MM.1S (cell line): ENCODE measurements at regions not wholly inside any gene's neighbourhood (a gene's known extent, or its start where the extent isn't known, plus 50 kb on each side); places are given as distances from the start of the nearest gene placed in this dataset.

Experiments
- DNase-seq: peaks from one replicate; pipeline ENCODE4 v3.0.0-alpha.2; 2015
- H2AFZ ChIP-seq: fragments of 300-600 bp; sonication (generic); 2 replicates; pipeline ENCODE4 v1.6.0; 2016; ENCODE audit warnings: antibody characterized with exemption, low read length
- H3F3A ChIP-seq: fragments of 300-600 bp; sonication (generic); 2 replicates; pipeline ENCODE4 v1.6.1; 2016; ENCODE audit warnings: mild to moderate bottlenecking, antibody characterized with exemption, low read length, moderate library complexity, mixed read lengths; ENCODE audit not compliant: insufficient read depth
- H3K27ac ChIP-seq: fragments of 300-600 bp; sonication (generic); 2 replicates; pipeline ENCODE4 v1.5.1; 2016; ENCODE audit warnings: mild to moderate bottlenecking, low read length
- H3K27me3 ChIP-seq: fragments of 300-600 bp; sonication (generic); replicated peaks from 2 replicates; pipeline ENCODE4 v1.6.0; 2016; ENCODE audit warnings: low read length; ENCODE audit not compliant: insufficient read depth
- H3K36me3 ChIP-seq: fragments of 300-600 bp; sonication (generic); replicated peaks from 2 replicates; pipeline ENCODE4 v1.6.1; 2016; ENCODE audit warnings: mild to moderate bottlenecking, low read length, mixed read lengths; ENCODE audit not compliant: insufficient read depth
- H3K4me1 ChIP-seq: fragments of 300-600 bp; sonication (generic); 2 replicates; pipeline ENCODE4 v1.6.1; 2016; ENCODE audit warnings: low read length, mixed read lengths
- H3K4me2 ChIP-seq: fragments of 300-600 bp; sonication (generic); 2 replicates; pipeline ENCODE4 v1.6.0; 2016; ENCODE audit warnings: low read depth, low read length
- H3K4me3 ChIP-seq: fragments of 300-600 bp; sonication (generic); 2 replicates; pipeline ENCODE4 v1.5.1; 2016; ENCODE audit warnings: low read length, mixed read lengths
- H3K79me2 ChIP-seq: fragments of 300-600 bp; sonication (generic); 2 replicates; pipeline ENCODE4 v1.6.1; 2016; ENCODE audit warnings: mixed run types, low read length, mixed read lengths
- H3K9ac ChIP-seq: fragments of 300-600 bp; sonication (generic); 2 replicates; pipeline ENCODE4 v1.6.1; 2016; ENCODE audit warnings: low read length, mixed read lengths
- H3K9me2 ChIP-seq: fragments of 300-600 bp; sonication (generic); replicated peaks from 2 replicates; pipeline ENCODE4 v1.6.1; 2016; ENCODE audit warnings: mild to moderate bottlenecking, low read length, mixed read lengths; ENCODE audit not compliant: insufficient read depth
- H3K9me3 ChIP-seq: fragments of 300-600 bp; sonication (generic); replicated peaks from 2 replicates; pipeline ENCODE4 v1.6.1; 2016; ENCODE audit warnings: mild to moderate bottlenecking, low read length, mixed read lengths; ENCODE audit not compliant: insufficient read depth
- H4K20me1 ChIP-seq: fragments of 300-600 bp; sonication (generic); 2 replicates; pipeline ENCODE4 v1.6.1; 2016; ENCODE audit warnings: mild to moderate bottlenecking, low read length, moderate library complexity, mixed read lengths; ENCODE audit not compliant: insufficient read depth
- CTCF ChIP-seq: fragments of 300-600 bp; sonication (generic); IDR thresholded peaks from 2 replicates; pipeline ENCODE4 v1.5.1; 2016; ENCODE audit warnings: antibody characterized with exemption, low read length, mixed read lengths
- EZH2 ChIP-seq: fragments of 300-600 bp; sonication (generic); optimal IDR thresholded peaks from 2 replicates; pipeline ENCODE3; 2017; ENCODE audit warnings: low read depth, mild to moderate bottlenecking, antibody characterized with exemption, low read length, mixed read lengths
- EZH2phosphoT487 ChIP-seq: fragments of 300-600 bp; sonication (generic); IDR thresholded peaks from 2 replicates; pipeline ENCODE4 v1.6.1; 2018; ENCODE audit warnings: antibody characterized with exemption, low read length

DNA sequence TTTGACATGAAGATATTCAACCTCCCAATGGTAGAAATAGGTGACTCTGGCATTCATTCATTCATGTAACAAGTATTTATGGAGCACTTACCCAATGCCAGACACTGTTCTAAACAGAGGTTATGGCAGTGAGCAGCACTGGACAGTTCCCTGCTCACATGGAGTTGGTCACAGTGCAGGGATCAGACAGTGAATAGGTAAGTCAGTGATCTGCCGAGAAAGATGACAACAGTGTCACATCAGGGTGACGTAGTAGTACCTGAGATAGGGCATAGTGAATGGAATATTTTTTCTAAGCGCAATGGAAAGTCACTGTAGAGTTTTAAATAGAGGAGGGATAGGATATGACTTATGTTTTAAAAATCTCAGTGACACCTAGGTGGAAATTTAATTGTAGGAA lies 791.4 kb upstream of the RBFOX1 start:
- no peaks in the 10 kb centered on the region for H3K9me2 ChIP-seq
- no peaks in the 10 kb centered on the region for H3K9me3 ChIP-seq
- H3K4me2 ChIP-seq = no peak overlapping the region
- DNase-seq = no peak
- H3K36me3 ChIP-seq = no peaks in the 10 kb centered on the region
- no peak overlapping the region for H3K9ac ChIP-seq
- H4K20me1 ChIP-seq = no peaks in the 10 kb centered on the region
- no peak overlapping the region for H2AFZ ChIP-seq
- no peak overlapping the region for H3K27ac ChIP-seq
- TF ChIP-seq EZH2 = no peak
- TF ChIP-seq EZH2phosphoT487 = no peak
- TF ChIP-seq CTCF = no peak
- H3K4me1 ChIP-seq = no peaks in the 10 kb centered on the region
- H3K4me3 ChIP-seq = no peak overlapping the region
- H3K79me2 ChIP-seq = no peaks in the 10 kb centered on the region
- no peaks in the 10 kb centered on the region for H3F3A ChIP-seq
- H3K27me3 ChIP-seq = no peaks in the 10 kb centered on the region

- no peaks in the 10 kb centered on the region for H3K4me1 ChIP-seq
- H3K9me3 ChIP-seq = no peaks in the 10 kb centered on the region
- H4K20me1 ChIP-seq = no peaks in the 10 kb centered on the region
- no peak overlapping the region for H3K27ac ChIP-seq
- H2AFZ ChIP-seq = no peak overlapping the region
- H3K27me3 ChIP-seq = no peaks in the 10 kb centered on the region
- no peak overlapping the region for H3K4me2 ChIP-seq
- no peaks in the 10 kb centered on the region for H3K36me3 ChIP-seq
- H3K4me3 ChIP-seq = no peak overlapping the region
- no peak overlapping the region for H3K9ac ChIP-seq
- TF ChIP-seq EZH2phosphoT487 (no peak), EZH2 (no peak), CTCF (no peak)
- no peaks in the 10 kb centered on the region for H3K9me2 ChIP-seq
- H3F3A ChIP-seq = no peaks in the 10 kb centered on the region
- no peak for DNase-seq
- H3K79me2 ChIP-seq = no peaks in the 10 kb centered on the region
Observed at GRCh38 chr16:6536411-6536810, 796.2 kb upstream of the RBFOX1 start.

DNA sequence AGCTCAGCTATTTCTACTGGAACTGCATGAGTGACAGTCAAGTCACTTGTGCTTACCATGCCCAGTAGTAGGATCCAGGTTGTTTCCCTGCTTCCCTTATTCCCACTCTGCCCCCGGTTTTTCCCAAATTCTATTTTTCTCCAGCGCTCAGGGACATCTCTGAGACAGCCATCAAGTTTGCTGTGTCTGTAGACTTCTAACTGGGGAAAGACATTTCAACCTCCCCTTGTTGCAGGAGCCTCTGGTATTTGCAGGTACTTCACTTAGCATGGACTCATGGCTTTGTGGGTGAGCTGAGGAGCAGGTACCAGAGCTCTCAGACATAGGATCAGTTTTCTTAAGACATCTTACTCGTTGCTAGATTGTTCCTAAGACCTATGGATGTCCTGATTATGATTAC lies 801.6 kb upstream of the RBFOX1 start:
- Histone ChIP-seq H4K20me1 (no peaks in the 10 kb centered on the region), H3K9me2 (no peaks in the 10 kb centered on the region), H3F3A (no peaks in the 10 kb centered on the region), H3K27me3 (no peaks in the 10 kb centered on the region), H3K79me2 (no peaks in the 10 kb centered on the region), H3K4me3 (no peak overlapping the region), H3K36me3 (no peaks in the 10 kb centered on the region), H3K4me2 (no peak overlapping the region), H3K9ac (no peak overlapping the region), H3K4me1 (no peaks in the 10 kb centered on the region), H3K27ac (no peak overlapping the region), H3K9me3 (no peaks in the 10 kb centered on the region), H2AFZ (no peak overlapping the region)
- DNase-seq = no peak
- TF ChIP-seq CTCF (no peak), EZH2 (no peak), EZH2phosphoT487 (no peak)

- DNase-seq = no peak
- no peaks in the 10 kb centered on the region for H3K9me3 ChIP-seq
Observed at GRCh38 chr16:6528217-6528616, 804.4 kb upstream of the RBFOX1 start.

More at GRCh38 chr16:6528217-6528616, 804.4 kb upstream of the RBFOX1 start:
- Histone ChIP-seq H3K79me2 (no peaks in the 10 kb centered on the region), H3K4me1 (no peaks in the 10 kb centered on the region), H3K4me3 (no peak overlapping the region), H3K27me3 (no peaks in the 10 kb centered on the region), H3K9ac (no peak overlapping the region), H3K27ac (no peak overlapping the region), H3F3A (no peaks in the 10 kb centered on the region), H3K4me2 (no peak overlapping the region), H4K20me1 (no peaks in the 10 kb centered on the region), H3K36me3 (no peaks in the 10 kb centered on the region), H3K9me2 (no peaks in the 10 kb centered on the region), H2AFZ (no peak overlapping the region)
- no peak for TF ChIP-seq CTCF
